GM18505 (cell line): ENCODE measurements at regions not wholly inside any gene's neighbourhood (a gene's known extent, or its start where the extent isn't known, plus 50 kb on each side); places are given as distances from the start of the nearest gene placed in this dataset.

Experiments
- ATAC-seq: cut with Tn5 transposase; IDR thresholded peaks from one replicate; pipeline ENCODE4 v1.9.1; 2021; ENCODE audit not compliant: unreplicated experiment
- POLR2A ChIP-seq: IDR thresholded peaks from 4 replicates; pipeline ENCODE4 v1.6.1; 2011; ENCODE audit warnings: borderline replicate concordance; ENCODE audit not compliant: insufficient read depth, insufficient read length; ENCODE audit errors: extremely low read depth

- ATAC-seq, result no peak
These were observed 203.4 kb upstream of the MIR17HG start for GRCh38 chr13:91144054-91144453.

GRCh38 chr13:91144486-91144885 is 203.0 kb upstream of the MIR17HG start:
- no peak for TF ChIP-seq POLR2A
- no peak for ATAC-seq

More at GRCh38 chr13:91144054-91144453, 203.4 kb upstream of the MIR17HG start:
- TF ChIP-seq POLR2A, result no peak

DNA sequence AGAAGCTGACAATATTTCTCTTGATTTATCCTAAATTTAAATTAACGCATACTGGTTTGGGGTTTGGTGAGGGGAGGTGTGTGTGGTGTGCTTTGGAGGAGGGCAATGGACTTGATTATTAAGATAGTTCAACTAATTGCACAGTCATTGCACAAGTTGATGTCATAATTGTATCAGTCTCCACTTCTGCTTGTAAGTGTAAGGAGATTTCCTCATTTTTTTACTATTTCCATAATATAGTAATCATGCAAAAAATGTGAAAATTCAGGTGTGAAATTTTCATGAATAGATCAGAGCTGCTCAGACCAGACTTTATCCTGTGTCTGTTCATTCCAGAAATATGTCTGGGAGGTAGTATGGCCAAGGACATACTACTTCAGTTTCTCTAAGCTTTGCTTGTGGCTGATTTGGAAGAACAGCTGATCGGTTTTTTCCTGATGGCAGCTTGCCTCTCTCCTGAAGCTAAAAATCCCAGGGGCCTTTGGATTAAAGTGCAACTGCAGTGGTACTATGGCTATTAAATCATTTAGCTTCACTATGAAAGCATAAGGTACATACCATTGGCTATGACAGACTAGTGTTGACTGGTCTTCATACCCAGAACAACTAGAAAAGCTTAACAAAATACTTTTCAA is 201.8 kb upstream of the MIR17HG start:
- no peak for ATAC-seq

DNA sequence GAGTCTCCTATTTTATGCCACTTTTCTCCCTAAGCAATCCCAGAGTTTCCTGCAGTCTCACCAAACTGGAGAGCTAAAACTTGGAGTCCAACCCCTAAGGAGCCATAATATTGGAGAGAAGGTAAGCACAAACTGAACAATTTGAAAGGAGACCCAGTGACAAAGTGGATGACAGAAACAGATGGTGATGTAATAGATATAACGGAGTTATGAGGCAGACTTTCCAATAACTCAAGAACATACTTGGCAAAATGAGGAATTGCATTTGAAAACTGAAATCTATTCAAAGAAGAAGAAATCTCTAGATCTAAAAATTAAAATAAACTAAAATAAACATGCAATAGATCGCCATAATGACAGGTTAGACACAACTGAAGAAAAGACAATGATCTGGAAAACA is 200.9 kb upstream of the MIR17HG start:
- no peak for ATAC-seq
- TF ChIP-seq POLR2A, result no peak

More for the DNA sequence above, 201.8 kb upstream of the MIR17HG start:
- no peak for TF ChIP-seq POLR2A

- TF ChIP-seq POLR2A, result no peak
- no peak for ATAC-seq
These were observed 199.4 kb upstream of the MIR17HG start for GRCh38 chr13:91148098-91148497.

DNA sequence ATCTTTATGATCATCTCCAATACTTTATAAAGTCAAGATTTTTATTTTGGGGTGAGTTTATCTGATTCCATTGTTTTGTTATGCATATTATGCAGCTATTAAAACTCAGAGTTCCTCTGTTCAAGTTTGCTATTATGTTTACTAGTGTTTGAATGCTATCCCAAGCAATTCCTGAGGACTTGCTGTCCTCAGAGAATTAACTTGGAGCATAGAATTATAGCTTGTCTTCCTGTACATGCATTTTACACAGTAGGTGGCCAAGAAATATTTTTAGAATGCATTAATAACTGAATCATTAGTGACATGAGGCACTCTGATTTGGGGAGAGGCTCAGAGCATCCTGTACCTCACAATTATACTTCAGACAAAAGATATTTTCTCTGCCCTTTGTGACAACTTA is 195.6 kb upstream of the MIR17HG start:
- no peak for ATAC-seq

DNA sequence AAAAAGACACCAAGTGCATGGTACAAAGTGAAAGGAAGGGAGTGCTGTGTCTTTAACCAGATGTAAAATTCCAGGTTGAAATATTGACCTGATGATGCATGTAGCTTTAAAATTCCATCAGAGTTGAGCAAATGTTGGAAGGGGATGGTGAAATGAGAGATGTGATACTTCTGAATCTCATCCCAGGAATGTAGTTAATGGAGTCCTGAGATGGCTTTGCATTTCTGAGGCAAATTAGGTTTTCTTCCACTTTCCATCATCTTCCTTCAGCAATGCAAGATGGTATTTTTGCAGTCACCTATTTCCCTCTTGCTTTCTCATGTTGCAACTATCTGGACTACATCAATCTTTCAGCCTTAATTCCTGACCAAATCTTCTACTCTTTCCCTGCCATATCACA is 194.1 kb upstream of the MIR17HG start:
- no peak for ATAC-seq
- no peak for TF ChIP-seq POLR2A

More for the DNA sequence above, 195.6 kb upstream of the MIR17HG start:
- no peak for TF ChIP-seq POLR2A

DNA sequence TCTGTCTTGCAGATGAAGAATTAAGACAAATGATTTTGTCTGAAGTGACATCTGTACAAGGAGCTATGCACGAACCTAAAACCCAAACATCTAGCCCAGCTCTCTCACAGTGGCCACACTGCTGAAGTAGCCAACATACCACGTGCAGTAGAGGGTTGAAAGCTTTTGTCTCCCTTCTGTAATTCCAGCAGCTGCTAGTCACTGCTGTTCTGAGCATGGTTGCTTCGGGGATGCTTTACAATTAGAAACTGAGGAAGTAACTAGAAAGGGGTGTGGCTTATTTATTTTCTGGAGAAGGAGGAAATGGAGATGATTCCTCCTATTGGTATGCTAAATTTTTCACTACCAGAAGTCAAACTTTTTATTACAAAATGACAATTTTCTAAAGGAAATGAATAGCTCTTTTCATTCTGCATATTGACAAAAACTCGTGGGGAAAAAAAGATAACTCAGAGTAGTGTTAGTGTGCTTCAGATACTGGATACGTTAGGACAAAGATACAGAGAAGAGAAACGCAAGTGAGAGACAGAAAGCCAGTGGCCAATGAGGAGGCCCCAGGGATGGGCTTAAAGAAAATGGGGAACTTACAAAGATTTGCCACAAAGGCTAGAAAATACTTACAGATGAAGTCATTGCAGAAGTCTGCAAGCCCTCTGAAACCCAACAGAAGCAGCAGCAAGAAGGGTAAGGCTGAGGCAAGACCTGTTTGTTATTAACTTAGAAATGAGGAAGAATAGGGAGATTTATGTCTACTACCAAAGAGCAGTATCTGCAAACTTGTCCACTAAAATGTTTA is 192.7 kb upstream of the MIR17HG start:
- TF ChIP-seq POLR2A, result no peak
- peak; percentile 87 for ATAC-seq

DNA sequence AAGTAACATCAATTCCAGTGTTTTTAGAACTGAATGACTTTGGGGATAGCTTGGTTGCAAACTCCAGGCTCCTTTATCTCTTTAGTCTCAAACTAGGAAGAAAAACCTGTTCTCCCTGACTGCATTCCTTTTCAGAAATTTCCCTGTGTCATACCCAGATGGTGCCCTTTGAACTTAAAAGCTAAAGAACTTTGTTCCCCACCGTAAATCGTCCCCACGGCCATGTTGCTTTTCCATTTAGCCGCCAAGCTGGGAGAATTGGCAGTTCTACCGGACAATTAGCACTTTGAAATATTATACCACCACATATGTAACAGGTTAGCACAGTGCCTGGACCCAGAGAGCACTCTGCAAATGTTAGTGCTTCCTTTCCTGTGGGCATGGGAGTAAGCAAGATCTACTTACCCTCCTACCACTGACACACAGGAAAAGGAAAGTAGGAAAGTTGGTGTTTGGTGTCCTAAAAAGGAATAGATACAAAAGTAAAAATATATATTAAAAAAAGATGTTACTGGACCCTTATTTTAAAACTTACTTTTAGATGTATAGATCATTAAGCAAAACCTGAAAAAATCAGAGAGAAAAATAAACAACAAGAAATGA is 191.9 kb upstream of the MIR17HG start:
- ATAC-seq, result no peak
- TF ChIP-seq POLR2A, result no peak

DNA sequence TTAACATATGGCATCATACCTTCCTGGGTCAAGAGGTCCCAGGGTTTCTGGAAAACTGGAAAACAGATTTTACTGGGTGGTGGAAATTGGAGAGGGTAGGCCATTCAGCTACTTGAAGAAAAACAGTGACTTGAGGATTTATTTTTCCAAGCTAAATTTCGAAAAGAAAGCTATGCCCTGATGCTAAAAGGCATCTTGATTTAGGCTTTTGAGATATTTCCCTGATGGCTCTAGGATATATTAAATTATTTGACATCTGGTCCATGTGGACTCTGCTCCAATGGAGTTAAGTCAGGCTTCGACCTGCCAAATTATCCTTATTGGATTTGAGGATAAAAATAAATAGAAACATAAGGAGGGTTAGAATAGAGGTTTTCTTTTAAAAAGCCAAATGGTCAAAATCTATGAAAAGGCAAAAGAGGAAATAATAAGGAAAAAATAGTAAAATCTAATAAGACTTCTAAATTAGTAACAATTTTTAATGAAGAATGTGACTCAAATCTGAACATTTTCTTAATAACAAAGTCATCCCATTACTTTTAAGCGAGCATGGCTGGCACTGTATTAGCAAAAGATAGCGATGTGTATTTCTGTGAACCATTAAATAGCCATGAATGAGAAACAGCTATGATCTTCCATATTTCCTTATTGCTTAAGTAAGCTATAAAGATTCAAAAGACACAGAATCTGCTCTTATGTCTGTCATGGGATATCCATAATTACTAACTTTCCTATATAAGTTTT is 190.0 kb upstream of the MIR17HG start:
- ATAC-seq, result no peak

GRCh38 chr13:91158017-91158395 is 189.5 kb upstream of the MIR17HG start:
- no peak for ATAC-seq
- TF ChIP-seq POLR2A, result no peak

More for the DNA sequence above, 190.0 kb upstream of the MIR17HG start:
- TF ChIP-seq POLR2A, result no peak

DNA sequence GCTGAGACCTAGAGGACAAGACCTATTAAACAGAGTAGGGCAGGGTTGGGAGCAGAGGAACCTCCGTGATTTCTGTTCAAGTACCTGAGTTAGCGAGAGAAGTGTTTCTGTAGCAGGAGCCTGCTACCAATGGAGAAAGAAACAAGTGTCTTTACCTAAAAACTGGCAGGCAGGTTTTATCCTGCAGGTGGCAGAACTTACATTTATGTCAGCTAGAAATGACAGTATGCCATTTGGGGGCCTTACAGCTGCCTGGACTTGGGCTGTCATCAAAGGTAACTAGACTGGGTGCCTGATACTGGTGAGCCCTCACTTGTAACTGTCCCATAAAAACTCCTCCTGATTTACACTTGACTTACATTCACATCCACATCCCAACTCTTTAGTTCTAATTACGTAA is 185.3 kb upstream of the MIR17HG start:
- ATAC-seq, result no peak
- TF ChIP-seq POLR2A, result no peak

DNA sequence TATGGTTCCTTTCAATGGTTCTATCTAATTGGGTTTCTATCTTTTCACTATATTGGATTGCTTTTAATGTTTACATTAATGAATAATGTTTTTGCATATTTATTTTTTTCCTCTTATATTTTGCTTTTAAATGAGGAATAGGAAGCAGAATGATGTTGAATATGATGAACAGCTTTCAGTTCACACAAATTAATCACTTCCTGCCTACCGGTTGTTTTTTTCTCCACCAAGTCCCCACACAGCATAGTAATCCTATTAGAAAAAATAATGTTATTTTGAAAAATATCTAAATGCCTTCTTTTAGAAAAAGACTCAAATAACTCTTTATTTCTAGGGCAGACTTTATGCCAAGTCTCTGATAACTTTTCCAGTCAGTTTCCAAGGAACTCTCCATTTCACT is 184.9 kb upstream of the MIR17HG start:
- TF ChIP-seq POLR2A, result no peak
- no peak for ATAC-seq
